ENCODE measurements at regions not wholly inside any gene's neighbourhood (a gene's known extent, or its start where the extent isn't known, plus 50 kb on each side); places are given as distances from the start of the nearest gene placed in this dataset.

DNA sequence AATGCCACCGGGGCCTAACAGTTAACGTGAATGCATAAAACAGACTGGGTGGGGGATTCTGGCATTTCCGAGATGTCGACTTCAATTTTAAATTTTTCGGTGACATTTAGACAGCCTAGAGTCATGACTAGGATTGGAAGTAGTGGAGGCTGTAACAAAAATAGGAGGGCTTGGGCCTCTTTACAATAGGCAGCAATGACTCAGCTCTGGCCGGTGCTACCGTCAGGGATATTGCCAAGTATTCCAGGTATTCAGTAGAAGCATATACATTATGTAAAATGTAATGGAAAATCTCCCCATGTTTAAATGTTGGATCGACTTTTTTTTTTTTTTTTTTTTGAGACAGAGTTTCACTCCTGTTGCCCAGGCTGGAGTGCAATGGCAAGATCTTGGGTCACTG, 136.2 kb upstream of the STMND1 start:
- no peaks in the 10 kb centered on the region for H3K9me1 ChIP-seq (ENCODE audit: control insufficient read depth, extremely low read depth, insufficient read depth, low read length)
- TF ChIP-seq, protein P1, sequence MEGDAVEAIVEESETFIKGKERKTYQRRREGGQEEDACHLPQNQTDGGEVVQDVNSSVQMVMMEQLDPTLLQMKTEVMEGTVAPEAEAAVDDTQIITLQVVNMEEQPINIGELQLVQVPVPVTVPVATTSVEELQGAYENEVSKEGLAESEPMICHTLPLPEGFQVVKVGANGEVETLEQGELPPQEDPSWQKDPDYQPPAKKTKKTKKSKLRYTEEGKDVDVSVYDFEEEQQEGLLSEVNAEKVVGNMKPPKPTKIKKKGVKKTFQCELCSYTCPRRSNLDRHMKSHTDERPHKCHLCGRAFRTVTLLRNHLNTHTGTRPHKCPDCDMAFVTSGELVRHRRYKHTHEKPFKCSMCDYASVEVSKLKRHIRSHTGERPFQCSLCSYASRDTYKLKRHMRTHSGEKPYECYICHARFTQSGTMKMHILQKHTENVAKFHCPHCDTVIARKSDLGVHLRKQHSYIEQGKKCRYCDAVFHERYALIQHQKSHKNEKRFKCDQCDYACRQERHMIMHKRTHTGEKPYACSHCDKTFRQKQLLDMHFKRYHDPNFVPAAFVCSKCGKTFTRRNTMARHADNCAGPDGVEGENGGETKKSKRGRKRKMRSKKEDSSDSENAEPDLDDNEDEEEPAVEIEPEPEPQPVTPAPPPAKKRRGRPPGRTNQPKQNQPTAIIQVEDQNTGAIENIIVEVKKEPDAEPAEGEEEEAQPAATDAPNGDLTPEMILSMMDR (optimal IDR thresholded peaks at IDR 0.05 in 1 of 3, IDR thresholded peaks at IDR 0.05 in 1 of 3, conservative IDR thresholded peaks at IDR 0.05 in 1 of 3; ENCODE audit: extremely low read depth in 1 of 3, insufficient read depth in 2 of 3, low read length in 3 of 3): no peak
- TF ChIP-seq EZH2 (IDR thresholded peaks at IDR 0.05; ENCODE audit: low read length): no peak
- no peak overlapping the region for H3K4me3 ChIP-seq (ENCODE audit: control insufficient read depth in 2 of 3, extremely low read depth in 1 of 3, insufficient read depth in 2 of 3, low read depth in 1 of 3, low read length in 3 of 3)
- H3K9me3 ChIP-seq (ENCODE audit: control insufficient read depth, low read depth, low read length): no peaks in the 10 kb centered on the region
- no peak overlapping the region for H3K9ac ChIP-seq (ENCODE audit: control insufficient read depth, extremely low read depth, insufficient read depth, low read length)
- no peaks in the 10 kb centered on the region for H3K27me3 ChIP-seq (ENCODE audit: control insufficient read depth, extremely low read depth, insufficient read depth, low read length)
- no peaks in the 10 kb centered on the region for H4K20me1 ChIP-seq (ENCODE audit: control insufficient read depth, extremely low read depth, insufficient read depth, low read length)
- no peaks in the 10 kb centered on the region for H3K79me2 ChIP-seq (ENCODE audit: control insufficient read depth, insufficient read depth, low read length)
- no peak overlapping the region for H2AFZ ChIP-seq (ENCODE audit: control insufficient read depth, low read length)
- dilution Hi-C loops (cut with MboI; ENCODE audit: extremely low pct_ligation_motif_present, low sequenced_read_pairs): no loop called here
- FAIRE-seq (no peak), DNase-seq (ENCODE audit: low read depth, low spot score) (no peak)
- H3K36me3 ChIP-seq (ENCODE audit: control insufficient read depth in 2 of 2, extremely low read depth in 1 of 2, insufficient read depth in 2 of 2, low read length in 2 of 2): no peaks in the 10 kb centered on the region
- no peak overlapping the region for H3K4me2 ChIP-seq (ENCODE audit: control insufficient read depth, extremely low read depth, insufficient read depth, low read depth, low read length)
- H3K27ac ChIP-seq (ENCODE audit: control insufficient read depth, insufficient read depth, low read length): no peak overlapping the region
- H3K4me1 ChIP-seq (ENCODE audit: control insufficient read depth, extremely low read depth, insufficient read depth, low read length): no peaks in the 10 kb centered on the region

DNA sequence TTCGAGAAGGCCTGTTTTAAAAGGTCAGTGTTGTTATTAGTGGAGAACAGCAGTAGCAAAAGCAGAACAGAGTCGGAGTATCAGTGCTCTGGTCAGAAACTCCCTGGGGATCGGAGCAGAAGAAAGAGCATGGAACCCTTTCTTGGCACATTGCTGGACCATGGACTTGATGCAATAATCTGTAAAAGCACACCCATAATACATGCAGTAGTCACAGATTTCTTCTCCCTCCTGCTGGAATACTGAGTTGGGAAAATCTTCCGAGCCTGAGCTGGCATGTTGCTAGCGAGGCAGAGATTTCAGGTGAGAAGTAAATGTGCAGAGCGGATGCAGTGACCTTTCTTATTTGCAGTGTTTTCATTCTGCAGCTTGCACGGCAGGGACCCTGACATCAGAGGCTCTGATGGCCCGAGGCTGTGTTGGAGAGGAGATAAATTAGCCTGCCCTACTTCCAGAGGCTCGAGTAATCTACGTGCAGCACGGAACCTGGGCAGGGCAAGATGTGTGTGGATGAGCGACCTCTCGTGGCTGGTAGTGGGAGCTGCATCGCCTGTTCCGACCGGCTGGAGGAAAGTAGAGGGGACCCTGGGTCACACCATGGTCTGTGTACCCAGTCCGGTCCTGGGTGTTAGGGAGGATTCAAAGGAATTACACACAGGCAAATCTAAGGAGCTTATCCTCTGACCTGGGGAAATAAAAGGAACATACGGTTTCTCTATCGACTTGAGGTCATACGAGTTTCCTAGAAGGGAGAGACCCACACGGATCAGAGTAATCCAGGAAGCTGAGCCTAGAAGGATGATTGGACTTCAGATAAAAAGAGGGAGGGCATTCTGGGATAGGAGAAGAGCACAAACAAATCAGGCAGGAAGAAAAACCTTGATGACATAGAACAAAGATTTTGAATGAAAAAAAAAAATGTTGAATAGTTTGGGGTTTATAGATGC, 137.0 kb upstream of the STMND1 start:
- H3K9me1 ChIP-seq (ENCODE audit: control insufficient read depth, extremely low read depth, insufficient read depth, low read length): no peaks in the 10 kb centered on the region
- no peaks in the 10 kb centered on the region for H3K4me1 ChIP-seq (ENCODE audit: control insufficient read depth, extremely low read depth, insufficient read depth, low read length)
- no peak for DNase-seq (ENCODE audit: low read depth, low spot score)
- no peak for TF ChIP-seq EZH2 (IDR thresholded peaks at IDR 0.05; ENCODE audit: low read length)
- TF ChIP-seq, protein P1 (optimal IDR thresholded peaks at IDR 0.05 in 1 of 3, IDR thresholded peaks at IDR 0.05 in 1 of 3, conservative IDR thresholded peaks at IDR 0.05 in 1 of 3; ENCODE audit: extremely low read depth in 1 of 3, insufficient read depth in 2 of 3, low read length in 3 of 3): peak; percentile 94 to 100 (median 96)
- H3K27me3 ChIP-seq (ENCODE audit: control insufficient read depth, extremely low read depth, insufficient read depth, low read length): no peaks in the 10 kb centered on the region
- no peak overlapping the region for H2AFZ ChIP-seq (ENCODE audit: control insufficient read depth, low read length)
- H3K27ac ChIP-seq (ENCODE audit: control insufficient read depth, insufficient read depth, low read length): no peak overlapping the region
- peak; percentile 36 for FAIRE-seq
- no peaks in the 10 kb centered on the region for H3K79me2 ChIP-seq (ENCODE audit: control insufficient read depth, insufficient read depth, low read length)
- H3K36me3 ChIP-seq (ENCODE audit: control insufficient read depth in 2 of 2, extremely low read depth in 1 of 2, insufficient read depth in 2 of 2, low read length in 2 of 2): no peaks in the 10 kb centered on the region
- H3K9me3 ChIP-seq (ENCODE audit: control insufficient read depth, low read depth, low read length): no peaks in the 10 kb centered on the region
- no peaks in the 10 kb centered on the region for H4K20me1 ChIP-seq (ENCODE audit: control insufficient read depth, extremely low read depth, insufficient read depth, low read length)
- H3K4me3 ChIP-seq (ENCODE audit: control insufficient read depth in 2 of 3, extremely low read depth in 1 of 3, insufficient read depth in 2 of 3, low read depth in 1 of 3, low read length in 3 of 3): no peak overlapping the region
- no peak overlapping the region for H3K9ac ChIP-seq (ENCODE audit: control insufficient read depth, extremely low read depth, insufficient read depth, low read length)
- H3K4me2 ChIP-seq (ENCODE audit: control insufficient read depth, extremely low read depth, insufficient read depth, low read depth, low read length): peak overlapping the region; percentile 22
- dilution Hi-C loops (cut with MboI; ENCODE audit: extremely low pct_ligation_motif_present, low sequenced_read_pairs): no loop called here
